ENCODE measurements at regions not wholly inside any gene's neighbourhood (a gene's known extent, or its start where the extent isn't known, plus 50 kb on each side); places are given as distances from the start of the nearest gene placed in this dataset.

- no peak for TF ChIP-seq CTCF (conservative IDR thresholded peaks at IDR 0.05)
- no peak for TF ChIP-seq EZH2 (IDR thresholded peaks at IDR 0.05; ENCODE audit: low read depth)
These were observed 167.8 kb upstream of the MDGA2 start for GRCh38 chr14:47843236-47843635.

Data from PC-9 (cell line).